SKM-1 treated with dmso at 0.1 percent for 144 hours (cell line): ENCODE measurements at regions not wholly inside any gene's neighbourhood (a gene's known extent, or its start where the extent isn't known, plus 50 kb on each side); places are given as distances from the start of the nearest gene placed in this dataset.
A peak's percentile ranks its signal among the peaks of the same experiment; 100 is the strongest.
"Not testable (repeated sequence)": the region's sequence is repeated elsewhere in the genome, so short reads cannot be mapped to it uniquely, and the experiment has no call there.

Experiments used
- DNase-seq: peaks from one replicate; lab custom pipeline; 2025; ENCODE audit not compliant: unreplicated experiment; lab: John Stamatoyannopoulos, UW

GRCh38 chr7:51426163-51426562, 109.6 kb upstream of the COBL start:
- no peak for DNase-seq

DNA sequence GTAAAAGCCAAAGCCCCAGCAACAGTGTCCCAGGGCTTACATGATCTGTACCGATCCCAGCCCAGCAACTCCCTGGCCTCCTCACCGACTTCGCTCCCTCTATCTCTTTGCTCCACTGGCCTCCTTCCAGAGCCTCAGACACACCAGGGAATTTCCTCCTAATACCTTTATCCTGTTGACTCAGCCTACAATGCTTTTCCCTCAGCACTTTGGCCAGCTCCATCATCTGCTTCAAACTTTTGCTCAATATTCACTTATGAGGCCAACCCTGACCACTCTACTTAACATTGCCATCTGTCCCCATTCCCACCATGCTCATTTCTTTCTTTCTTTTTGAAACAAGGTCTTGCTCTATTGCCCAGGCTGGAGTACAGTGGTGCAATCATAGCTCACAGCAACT, 93.3 kb upstream of the COBL start:
- not testable (repeated sequence) for DNase-seq

DNA sequence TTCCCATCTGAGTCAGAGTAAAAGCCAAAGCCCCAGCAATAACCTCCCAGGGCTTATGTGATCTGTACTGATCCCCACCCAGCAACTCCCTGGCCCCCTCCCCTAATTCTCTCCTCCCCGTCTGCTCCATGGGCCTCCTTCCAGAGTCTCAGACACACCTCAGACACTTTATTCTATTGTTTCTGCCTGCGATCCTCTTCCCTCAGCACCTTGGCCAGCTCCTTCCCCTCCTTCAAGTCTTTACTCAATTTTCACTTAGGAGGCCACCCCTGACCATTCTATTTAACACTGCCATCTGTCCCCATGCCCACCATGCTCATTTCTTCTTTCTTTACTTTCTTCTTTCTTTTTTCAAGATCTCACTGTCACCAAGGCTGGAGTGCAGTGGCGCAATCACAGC, 81.0 kb upstream of the COBL start:
- DNase-seq = not testable (repeated sequence)

- DNase-seq = not testable (repeated sequence)
Measured at GRCh38 chr7:51393003-51393402, 76.4 kb upstream of the COBL start.

GRCh38 chr7:51389952-51390351, 73.3 kb upstream of the COBL start:
- not testable (repeated sequence) for DNase-seq

DNA sequence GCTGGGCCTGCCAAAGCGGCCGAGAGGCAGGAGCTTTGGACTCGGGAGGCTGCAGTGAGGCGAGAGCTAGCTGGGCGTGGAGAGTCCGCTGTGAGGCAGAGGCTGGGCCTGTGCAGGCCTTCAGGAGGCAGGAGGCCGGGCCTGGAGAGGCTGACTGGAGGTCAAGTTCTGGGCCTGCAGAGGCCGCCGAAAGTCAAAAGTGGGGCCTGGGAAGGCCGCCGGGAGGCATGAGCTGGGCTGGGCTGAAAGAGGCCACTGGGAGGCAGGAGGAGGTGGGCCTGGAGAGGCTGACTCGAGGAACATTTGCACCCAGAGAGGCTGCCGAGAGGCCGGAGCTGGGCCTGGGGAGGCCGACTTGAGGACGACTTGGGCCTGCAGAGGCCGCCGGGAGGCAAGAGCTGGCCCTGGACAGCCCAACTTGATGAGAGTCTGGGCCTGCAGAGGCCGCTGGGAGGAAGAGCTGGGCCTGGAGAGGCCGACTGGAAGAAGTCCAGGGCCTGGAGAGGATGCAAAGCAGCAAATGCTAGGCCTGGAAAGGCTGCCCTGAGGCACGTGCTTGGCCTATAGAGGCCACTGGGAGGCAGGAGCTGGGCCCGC, 72.7 kb upstream of the COBL start:
- DNase-seq = not testable (repeated sequence)

- DNase-seq = not testable (repeated sequence)
Measured at GRCh38 chr7:51388241-51388640, 71.6 kb upstream of the COBL start.

DNA sequence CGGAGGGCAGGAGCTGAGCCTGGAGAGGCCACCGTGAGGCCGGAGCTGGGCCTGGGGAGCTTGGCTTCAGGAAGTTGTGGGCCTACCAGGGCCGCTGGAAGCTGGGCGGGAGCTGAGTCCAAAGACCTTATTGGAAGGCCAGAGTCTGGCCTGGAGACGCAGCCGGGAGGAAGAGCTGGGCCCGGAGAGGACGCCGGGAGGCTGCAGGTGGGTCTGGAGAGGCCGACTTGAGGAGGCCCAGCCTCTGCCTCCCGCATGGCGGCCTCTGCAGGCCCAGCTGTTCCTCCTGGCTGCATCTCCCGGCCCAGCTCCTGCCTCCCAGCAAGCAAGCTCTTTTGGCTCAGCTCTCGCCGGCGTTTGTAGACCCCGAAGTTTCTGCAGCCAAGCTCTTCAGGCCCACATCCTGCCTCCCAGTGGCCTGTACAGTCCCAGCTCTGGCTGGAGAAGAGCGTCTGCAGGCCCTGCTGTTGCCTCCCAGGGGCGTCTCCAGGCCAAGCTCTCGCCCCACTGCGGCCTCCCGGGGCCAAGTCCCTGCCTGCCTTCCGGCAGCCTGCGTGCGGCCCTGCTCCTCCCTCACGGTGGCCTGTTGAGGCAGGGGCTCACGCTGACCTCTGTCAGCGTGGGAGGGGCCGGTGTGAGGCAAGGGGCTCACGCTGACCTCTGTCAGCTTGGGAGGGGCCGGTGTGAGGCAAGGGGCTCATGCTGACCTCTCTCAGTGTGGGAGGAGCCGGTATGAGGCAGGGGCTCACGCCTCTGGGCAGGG, 70.4 kb upstream of the COBL start:
- not testable (repeated sequence) for DNase-seq

DNA sequence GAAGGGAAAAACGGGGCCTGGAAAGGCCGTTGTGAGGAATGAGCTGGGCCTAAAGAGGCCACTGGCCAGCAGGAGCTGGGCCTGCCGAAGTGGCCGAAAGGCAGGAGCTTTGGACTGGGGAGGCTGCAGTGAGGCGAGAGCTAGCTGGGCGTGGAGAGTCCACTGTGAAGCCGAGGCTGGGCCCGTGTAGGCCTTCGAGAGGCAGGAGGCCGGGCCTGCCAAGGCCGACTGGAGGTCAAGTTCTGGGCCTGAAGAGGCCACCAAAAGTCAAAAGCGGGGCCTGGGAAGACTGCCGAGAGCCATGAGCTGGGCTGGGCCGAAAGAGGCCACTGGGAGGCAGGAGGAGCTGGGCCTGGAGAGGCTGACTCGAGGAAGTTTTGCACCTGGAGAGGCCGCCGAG, 69.6 kb upstream of the COBL start:
- not testable (repeated sequence) for DNase-seq

- DNase-seq = not testable (repeated sequence)
Measured at GRCh38 chr7:51382243-51382642, 65.6 kb upstream of the COBL start.

DNA sequence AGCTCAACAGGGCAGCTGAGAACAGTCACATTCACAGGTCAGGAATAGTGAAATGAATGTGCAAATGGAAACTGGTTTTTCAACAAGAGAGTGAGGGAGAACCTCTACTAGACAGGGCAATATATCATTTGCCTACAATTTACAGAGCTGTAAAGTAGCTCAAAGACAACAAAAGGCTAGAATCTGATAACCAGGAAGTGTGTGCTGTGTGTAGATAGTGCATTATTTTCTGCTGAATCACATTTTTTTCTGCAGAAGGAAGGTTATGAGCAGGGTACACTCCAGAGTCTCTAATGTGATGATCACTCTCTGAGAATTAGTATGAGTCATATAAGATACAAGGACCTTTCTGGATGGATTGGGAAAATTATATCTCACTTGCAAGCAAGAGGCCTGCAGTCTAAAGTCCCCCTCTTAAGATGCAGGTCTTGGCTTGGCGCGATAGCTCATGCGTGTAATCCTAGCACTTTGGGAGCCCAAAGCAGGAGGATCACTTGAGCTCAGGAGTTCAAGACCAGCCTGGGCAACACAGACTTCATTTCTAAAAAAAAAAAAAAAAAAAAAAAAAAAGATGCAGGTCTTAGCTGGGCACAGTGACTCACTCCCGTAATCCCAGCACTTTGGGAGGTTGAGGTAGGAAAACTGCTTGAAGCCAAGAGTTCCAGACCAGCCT, 59.9 kb upstream of the COBL start:
- no peak for DNase-seq

DNA sequence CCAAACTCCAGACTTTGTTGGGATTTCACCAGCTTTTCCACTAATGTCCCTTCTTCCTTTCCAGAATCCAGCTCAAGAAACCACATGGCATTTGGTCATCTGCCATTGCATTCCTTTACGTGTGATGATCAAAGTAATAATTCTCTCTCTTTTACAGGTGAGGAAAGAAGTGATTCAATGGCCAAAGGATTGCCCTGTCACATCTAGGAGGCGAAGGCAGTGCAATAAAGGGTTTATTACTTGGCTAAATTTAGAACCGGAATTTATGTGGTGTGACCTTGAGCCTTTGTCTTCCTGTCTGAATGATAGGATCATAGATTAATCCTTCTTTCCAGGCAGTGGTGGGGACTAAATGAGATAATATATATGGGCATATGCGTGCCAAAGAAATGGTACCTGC, 58.3 kb upstream of the COBL start:
- DNase-seq = no peak

DNA sequence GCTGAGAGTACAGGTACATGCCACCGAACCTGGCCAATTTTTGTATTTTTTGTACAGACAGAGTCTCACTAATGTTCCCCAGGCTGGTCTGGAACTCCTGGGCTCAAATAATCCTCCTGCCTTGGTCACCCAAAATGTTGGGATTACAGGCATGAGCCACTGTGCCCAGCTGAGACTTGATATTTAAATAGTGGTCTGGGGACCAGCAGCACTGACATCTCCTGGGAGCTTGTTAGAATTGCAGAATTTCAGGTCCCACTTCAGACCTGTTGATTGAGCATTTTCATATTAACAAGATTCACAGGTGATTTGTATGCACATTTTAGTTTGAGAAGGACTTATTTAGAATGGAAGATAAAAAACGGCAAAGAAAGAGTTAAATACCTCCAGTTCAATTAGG, 57.0 kb upstream of the COBL start:
- DNase-seq = not testable (repeated sequence)

GRCh38 chr7:51369746-51370145, 53.1 kb upstream of the COBL start:
- peak; percentile 22 for DNase-seq

DNA sequence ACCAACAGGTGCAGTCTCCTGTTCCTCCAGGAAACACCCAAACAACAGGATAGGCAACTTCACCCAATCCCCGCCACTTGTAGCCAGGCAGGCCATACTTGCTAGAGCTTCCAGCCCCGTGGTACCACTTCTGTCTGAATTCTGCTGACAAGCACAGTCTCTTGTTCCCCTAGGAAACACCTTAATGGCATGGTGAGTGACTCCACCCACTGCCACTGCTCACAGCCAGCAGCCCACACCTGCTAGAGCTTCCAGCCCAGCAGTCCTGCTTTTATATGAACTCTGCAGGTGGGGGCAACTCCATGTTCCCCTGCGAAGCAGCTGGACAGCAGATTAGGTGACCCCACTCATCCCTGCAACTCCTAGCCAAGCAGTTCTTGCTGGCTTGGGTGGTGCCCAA, 52.6 kb upstream of the COBL start:
- not testable (repeated sequence) for DNase-seq

- DNase-seq = no peak
Measured at GRCh38 chr7:51368334-51368733, 51.7 kb upstream of the COBL start.

GRCh38 chr7:51367614-51367968, 51.0 kb upstream of the COBL start:
- DNase-seq = no peak

DNA sequence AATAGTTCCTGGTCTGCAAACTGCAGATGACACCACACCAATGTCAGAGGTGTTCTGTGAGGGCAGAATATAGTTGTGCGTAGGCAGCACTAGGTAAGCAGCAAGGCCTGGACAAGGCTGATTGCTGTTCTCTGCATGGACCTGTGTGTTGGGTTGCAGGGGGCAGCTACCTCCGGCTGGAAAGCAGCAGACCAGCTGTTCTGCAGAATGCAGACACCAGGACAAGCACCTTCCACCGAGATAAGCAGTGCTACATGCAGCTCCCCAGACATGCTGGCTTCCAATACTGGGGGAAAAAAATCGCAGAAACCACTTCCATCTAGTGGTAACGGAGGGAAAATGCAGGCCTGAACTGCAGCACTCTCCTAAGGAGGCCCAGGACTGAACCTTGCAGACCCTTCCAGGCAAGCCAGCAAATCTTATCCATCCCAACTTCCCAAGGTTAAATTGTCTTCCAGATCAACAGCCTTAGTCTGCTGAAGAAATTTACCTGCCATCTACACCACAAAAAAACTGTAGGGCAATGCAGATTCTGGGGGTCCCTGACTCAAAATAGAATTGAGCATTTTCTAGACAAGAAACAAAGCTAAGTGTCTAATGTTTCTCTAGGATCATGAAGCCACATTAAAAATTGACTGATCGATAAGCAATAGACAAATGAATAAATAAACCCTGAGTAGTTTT, 50.5 kb upstream of the COBL start:
- peak; percentile 36 for DNase-seq
